ENCODE measurements at regions not wholly inside any gene's neighbourhood (a gene's known extent, or its start where the extent isn't known, plus 50 kb on each side); places are given as distances from the start of the nearest gene placed in this dataset.

- TF ChIP-seq EZH2 (IDR thresholded peaks at IDR 0.05) (no peak), POLR2AphosphoS5 (IDR thresholded peaks at IDR 0.05; ENCODE audit: borderline replicate concordance, low read depth, low read length) (no peak), FOXP2 (optimal IDR thresholded peaks at IDR 0.05; ENCODE audit: control extremely low read depth, extremely low read length, insufficient read depth) (no peak)
Observed at GRCh38 chr2:67899187-67899586, 163.6 kb downstream of the C1D start.

Data from SK-N-MC (cell line).